PC-3 (cell line): ENCODE measurements at regions not wholly inside any gene's neighbourhood (a gene's known extent, or its start where the extent isn't known, plus 50 kb on each side); places are given as distances from the start of the nearest gene placed in this dataset.

Source experiments
- ATAC-seq: fragments of 200-7000 bp; cut with Tn5 transposase; 2 replicates; pipeline ENCODE4 v1.9.1; 2020; ENCODE audit warnings: mild to moderate bottlenecking, moderate library complexity
- BruUV-seq: library from RNA; stranded (reverse); fragments of 400-500 nt; replicated peaks from 2 replicates; lab custom pipeline; 2021; lab: Mats Ljungman, UMichigan
- CTCF ChIA-PET: fragments of 300-600 bp; sonication (Branson Sonifier 250); formaldehyde crosslinking; loops from one replicate; lab custom pipeline; 2022; ENCODE audit warnings: antibody characterized with exemption; lab: Charles Lee
- POLR2A ChIA-PET: fragments of 300-600 bp; sonication (Branson Sonifier 250); formaldehyde crosslinking; loops from one replicate; lab custom pipeline; 2022; ENCODE audit warnings: antibody characterized with exemption; ENCODE audit not compliant: unreplicated experiment; lab: Charles Lee
- DNase-seq: peaks from one replicate; pipeline ENCODE4 v3.0.0-alpha.2; 2015
- H2AFZ ChIP-seq: fragments of 300-600 bp; sonication (generic); 2 replicates; pipeline ENCODE4 v1.6.0; 2016; ENCODE audit warnings: antibody characterized with exemption, low read length
- H3F3A ChIP-seq: fragments of 300-600 bp; sonication (generic); one replicate; pipeline ENCODE4 v1.6.0; 2017; ENCODE audit warnings: antibody characterized with exemption, low read length, control low read depth, mild to moderate bottlenecking; ENCODE audit not compliant: unreplicated experiment
- H3K27ac ChIP-seq: fragments of 300-600 bp; sonication (generic); 2 replicates; pipeline ENCODE4 v1.5.1; 2016; ENCODE audit warnings: mild to moderate bottlenecking, low read length
- H3K27me3 ChIP-seq: fragments of 300-600 bp; sonication (generic); 2 replicates; pipeline ENCODE4 v1.6.1; 2016; ENCODE audit warnings: low read length, mixed read lengths
- H3K36me3 ChIP-seq: fragments of 300-600 bp; sonication (generic); 2 replicates; pipeline ENCODE4 v1.6.1; 2016; ENCODE audit warnings: low read depth, mixed run types, low read length, mixed read lengths
- H3K4me1 ChIP-seq: fragments of 300-600 bp; sonication (generic); 2 replicates; pipeline ENCODE4 v1.5.1; 2016; ENCODE audit warnings: low read length; ENCODE audit not compliant: insufficient read depth
- H3K4me2 ChIP-seq: fragments of 300-600 bp; sonication (generic); 2 replicates; pipeline ENCODE4 v1.6.0; 2016; ENCODE audit warnings: low read length
- H3K4me3 ChIP-seq: fragments of 300-600 bp; sonication (generic); 2 replicates; pipeline ENCODE4 v1.5.1; 2016; ENCODE audit warnings: mild to moderate bottlenecking, low read length, mixed read lengths
- H3K79me2 ChIP-seq: fragments of 300-600 bp; sonication (generic); 2 replicates; pipeline ENCODE4 v1.6.1; 2017; ENCODE audit warnings: low read length, mixed read lengths
- H3K9ac ChIP-seq: fragments of 300-600 bp; sonication (generic); 2 replicates; pipeline ENCODE4 v1.6.0; 2016; ENCODE audit warnings: mild to moderate bottlenecking, low read length
- H3K9me2 ChIP-seq: fragments of 300-600 bp; sonication (generic); replicated peaks from 2 replicates; pipeline ENCODE4 v1.6.1; 2016; ENCODE audit warnings: mixed run types, low read length, mixed read lengths
- H3K9me3 ChIP-seq: fragments of 300-600 bp; sonication (generic); 2 replicates; pipeline ENCODE4 v1.6.1; 2016; ENCODE audit warnings: low read length, mixed read lengths
- H4K20me1 ChIP-seq: fragments of 300-600 bp; sonication (generic); 2 replicates; pipeline ENCODE4 v1.6.1; 2016; ENCODE audit warnings: low read length, mixed read lengths
- EZH2 ChIP-seq: fragments of 300-600 bp; sonication (generic); IDR thresholded peaks from one replicate; pipeline ENCODE4 v1.6.1; 2017; ENCODE audit warnings: antibody characterized with exemption, mild to moderate bottlenecking, low read length; ENCODE audit not compliant: unreplicated experiment
- EZH2phosphoT487 ChIP-seq: fragments of 300-600 bp; sonication (generic); IDR thresholded peaks from 2 replicates; pipeline ENCODE4 v1.6.1; 2018; ENCODE audit warnings: mild to moderate bottlenecking, antibody characterized with exemption, low read length, borderline replicate concordance
- intact Hi-C: fragments of 100-400 bp; cut with micrococcal nuclease; formaldehyde crosslinking; loops from 2 replicates; pipeline ENCODE4 v1.9.0; 2023
- TF ChIP-seq, protein P1 (sequence below): fragments of 300-600 bp; sonication (generic); conservative IDR thresholded peaks from 2 replicates; pipeline ENCODE4 v1.5.1; 2017; ENCODE audit warnings: antibody characterized with exemption, low read depth, mild to moderate bottlenecking, low read length

DNA sequence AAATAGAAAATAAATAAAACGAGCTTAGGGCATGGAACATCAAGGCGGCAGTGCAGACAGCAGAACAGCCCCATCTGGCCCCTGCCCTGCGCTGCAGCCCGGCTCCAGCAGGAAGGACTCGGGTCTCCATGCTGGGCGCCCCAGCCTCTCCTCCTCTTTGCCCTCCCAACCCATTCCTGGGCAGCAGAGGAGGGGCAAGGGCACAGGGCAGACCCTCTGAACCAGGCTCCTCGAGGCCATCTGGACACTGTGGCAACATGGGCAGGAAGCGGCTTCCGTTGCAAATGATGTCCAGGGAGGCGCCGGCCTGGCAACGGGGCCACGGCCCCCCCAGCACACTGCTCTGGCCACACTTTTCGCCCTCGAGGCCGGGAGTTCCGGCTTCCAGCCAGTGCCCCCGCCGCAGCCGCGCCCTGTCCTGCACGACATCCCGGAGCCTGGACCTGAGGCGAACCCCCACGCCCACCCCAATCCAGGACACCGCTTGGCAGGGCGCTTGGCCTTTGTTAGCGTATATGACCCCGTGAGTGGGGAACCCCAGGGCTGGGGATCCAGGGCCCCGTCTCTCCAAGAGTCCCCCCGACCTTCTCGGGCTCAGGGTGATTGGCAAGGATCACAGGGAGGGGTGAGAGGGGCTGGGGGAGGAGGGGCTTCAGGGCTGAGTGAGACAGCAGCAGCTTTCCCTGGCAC is 192.1 kb downstream of the IGLL1 start:
- H3K9me3 ChIP-seq: no peaks in the 10 kb centered on the region
- POLR2A ChIA-PET: no interaction called here
- H3K4me3 ChIP-seq: no peak overlapping the region
- no peak overlapping the region for H3K9ac ChIP-seq
- no peaks in the 10 kb centered on the region for H4K20me1 ChIP-seq
- H3K4me1 ChIP-seq: no peaks in the 10 kb centered on the region
- DNase-seq (no peak), ATAC-seq (no peak)
- H3K27ac ChIP-seq: no peak overlapping the region
- no peak overlapping the region for H3K4me2 ChIP-seq
- CTCF ChIA-PET: no interaction called here
- H3K27me3 ChIP-seq: no peaks in the 10 kb centered on the region
- no peaks in the 10 kb centered on the region for H3K79me2 ChIP-seq
- no peaks in the 10 kb centered on the region for H3F3A ChIP-seq
- H2AFZ ChIP-seq: no peak overlapping the region
- TF ChIP-seq EZH2phosphoT487: no peak
- no peak for TF ChIP-seq EZH2
- TF ChIP-seq, protein P1, sequence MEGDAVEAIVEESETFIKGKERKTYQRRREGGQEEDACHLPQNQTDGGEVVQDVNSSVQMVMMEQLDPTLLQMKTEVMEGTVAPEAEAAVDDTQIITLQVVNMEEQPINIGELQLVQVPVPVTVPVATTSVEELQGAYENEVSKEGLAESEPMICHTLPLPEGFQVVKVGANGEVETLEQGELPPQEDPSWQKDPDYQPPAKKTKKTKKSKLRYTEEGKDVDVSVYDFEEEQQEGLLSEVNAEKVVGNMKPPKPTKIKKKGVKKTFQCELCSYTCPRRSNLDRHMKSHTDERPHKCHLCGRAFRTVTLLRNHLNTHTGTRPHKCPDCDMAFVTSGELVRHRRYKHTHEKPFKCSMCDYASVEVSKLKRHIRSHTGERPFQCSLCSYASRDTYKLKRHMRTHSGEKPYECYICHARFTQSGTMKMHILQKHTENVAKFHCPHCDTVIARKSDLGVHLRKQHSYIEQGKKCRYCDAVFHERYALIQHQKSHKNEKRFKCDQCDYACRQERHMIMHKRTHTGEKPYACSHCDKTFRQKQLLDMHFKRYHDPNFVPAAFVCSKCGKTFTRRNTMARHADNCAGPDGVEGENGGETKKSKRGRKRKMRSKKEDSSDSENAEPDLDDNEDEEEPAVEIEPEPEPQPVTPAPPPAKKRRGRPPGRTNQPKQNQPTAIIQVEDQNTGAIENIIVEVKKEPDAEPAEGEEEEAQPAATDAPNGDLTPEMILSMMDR: no peak
- no TSS peak for BruUV-seq
- no peaks in the 10 kb centered on the region for H3K9me2 ChIP-seq
- no peaks in the 10 kb centered on the region for H3K36me3 ChIP-seq
- intact Hi-C loops: loop anchor here (5.0 to 10.0 kb wide), 2 partner anchors 63 to 431 kb away; no protein-coding TSS in a partner anchor

DNA sequence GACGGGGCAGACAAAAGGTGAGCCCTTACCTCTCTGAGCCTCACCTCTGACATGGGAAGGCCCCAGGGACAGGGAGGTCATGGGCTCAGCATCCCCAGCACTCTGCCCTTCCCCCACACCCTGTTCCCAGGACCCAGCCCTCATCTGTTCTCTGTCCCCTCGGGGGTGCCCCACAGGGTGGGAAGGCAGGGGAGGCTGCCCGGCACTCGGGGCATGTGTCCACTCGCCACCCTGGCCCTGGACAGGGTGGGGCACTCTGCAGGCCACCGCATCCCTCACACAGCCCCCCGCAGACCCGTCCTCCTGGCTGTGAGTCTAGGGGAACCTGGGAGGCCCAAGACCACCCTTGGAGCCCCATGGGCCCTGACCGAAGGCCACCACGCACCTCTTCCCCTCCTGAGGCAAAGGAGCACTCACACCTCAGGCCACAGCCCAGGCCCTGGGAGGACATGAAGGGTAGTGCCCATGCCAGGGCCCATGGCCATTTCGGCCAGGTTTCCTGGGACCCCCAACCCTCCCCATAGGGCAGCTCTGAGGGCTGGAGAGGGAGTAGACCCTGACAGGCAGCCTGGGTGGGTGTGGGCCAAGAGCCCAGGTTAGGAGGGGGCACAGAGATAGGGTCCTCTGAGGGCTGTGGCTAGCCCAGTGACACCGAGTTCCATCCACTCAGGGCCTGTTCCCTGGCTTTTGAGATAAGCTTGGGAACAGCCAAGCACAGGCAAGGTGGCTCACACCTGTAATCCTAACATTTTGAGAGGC is 193.1 kb downstream of the IGLL1 start:
- H3F3A ChIP-seq: no peaks in the 10 kb centered on the region
- H3K9ac ChIP-seq: no peak overlapping the region
- H3K79me2 ChIP-seq: no peaks in the 10 kb centered on the region
- H3K27me3 ChIP-seq: no peaks in the 10 kb centered on the region
- no peak overlapping the region for H3K27ac ChIP-seq
- TF ChIP-seq, protein P1: no peak
- TF ChIP-seq EZH2 (no peak), EZH2phosphoT487 (no peak)
- no peak for ATAC-seq
- DNase-seq: no peak
- H3K9me3 ChIP-seq: no peaks in the 10 kb centered on the region
- no peaks in the 10 kb centered on the region for H3K9me2 ChIP-seq
- no TSS peak for BruUV-seq
- ChIA-PET CTCF (interaction anchor here (0.7 kb wide), 1 partner anchor 209 kb away, joined by 10 read pairs; no protein-coding TSS in a partner anchor), POLR2A (no interaction called here)
- H3K4me2 ChIP-seq: no peak overlapping the region
- no peaks in the 10 kb centered on the region for H3K4me1 ChIP-seq
- intact Hi-C loops: loop anchor here (5.0 to 10.0 kb wide), 2 partner anchors 62 to 430 kb away; no protein-coding TSS in a partner anchor
- H4K20me1 ChIP-seq: no peaks in the 10 kb centered on the region
- H3K4me3 ChIP-seq: no peak overlapping the region
- H2AFZ ChIP-seq: no peak overlapping the region
- no peaks in the 10 kb centered on the region for H3K36me3 ChIP-seq
